ENCODE measurements at regions not wholly inside any gene's neighbourhood (a gene's known extent, or its start where the extent isn't known, plus 50 kb on each side); places are given as distances from the start of the nearest gene placed in this dataset.

DNA sequence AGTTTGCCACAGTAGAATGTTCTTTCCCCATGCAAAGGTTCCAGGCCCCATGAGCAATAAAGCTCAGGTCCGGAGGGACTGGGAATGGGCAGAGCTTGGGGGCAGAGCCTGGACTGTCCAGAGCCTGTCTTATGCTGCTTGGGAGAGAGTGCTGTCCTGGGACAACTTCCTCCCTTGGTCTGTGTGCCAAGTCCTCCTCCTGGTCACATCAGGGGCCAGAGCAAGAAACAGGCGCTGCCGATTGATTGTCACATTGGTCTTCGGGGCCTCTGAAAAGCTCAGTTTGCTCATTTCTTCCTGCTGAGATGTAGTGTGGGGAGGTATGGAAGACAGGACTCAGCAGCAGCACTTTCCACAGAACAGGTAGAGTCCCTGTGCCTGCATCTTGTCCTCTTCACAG, 54.0 kb upstream of the FCN1 start (continued):
- TF ChIP-seq ZNF510 (tag by site-specific recombination; IDR thresholded peaks at IDR 0.05; ENCODE audit: insufficient replicate concordance) (no peak), ZNF48 (tag by site-specific recombination; IDR thresholded peaks at IDR 0.05) (no peak), PRDM1 (tag by site-specific recombination; IDR thresholded peaks at IDR 0.05) (no peak), ZEB2 (tag by site-specific recombination; IDR thresholded peaks at IDR 0.05) (no peak), ZNF843 (tag by site-specific recombination; IDR thresholded peaks at IDR 0.05) (no peak), ZNF664 (tag by site-specific recombination; IDR thresholded peaks at IDR 0.05) (no peak), ZNF791 (tag by site-specific recombination; IDR thresholded peaks at IDR 0.05) (no peak)
- TF ChIP-seq, protein P1, sequence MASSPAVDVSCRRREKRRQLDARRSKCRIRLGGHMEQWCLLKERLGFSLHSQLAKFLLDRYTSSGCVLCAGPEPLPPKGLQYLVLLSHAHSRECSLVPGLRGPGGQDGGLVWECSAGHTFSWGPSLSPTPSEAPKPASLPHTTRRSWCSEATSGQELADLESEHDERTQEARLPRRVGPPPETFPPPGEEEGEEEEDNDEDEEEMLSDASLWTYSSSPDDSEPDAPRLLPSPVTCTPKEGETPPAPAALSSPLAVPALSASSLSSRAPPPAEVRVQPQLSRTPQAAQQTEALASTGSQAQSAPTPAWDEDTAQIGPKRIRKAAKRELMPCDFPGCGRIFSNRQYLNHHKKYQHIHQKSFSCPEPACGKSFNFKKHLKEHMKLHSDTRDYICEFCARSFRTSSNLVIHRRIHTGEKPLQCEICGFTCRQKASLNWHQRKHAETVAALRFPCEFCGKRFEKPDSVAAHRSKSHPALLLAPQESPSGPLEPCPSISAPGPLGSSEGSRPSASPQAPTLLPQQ (tag by site-specific recombination; IDR thresholded peaks at IDR 0.05), result no peak
- TF ChIP-seq, protein P2, sequence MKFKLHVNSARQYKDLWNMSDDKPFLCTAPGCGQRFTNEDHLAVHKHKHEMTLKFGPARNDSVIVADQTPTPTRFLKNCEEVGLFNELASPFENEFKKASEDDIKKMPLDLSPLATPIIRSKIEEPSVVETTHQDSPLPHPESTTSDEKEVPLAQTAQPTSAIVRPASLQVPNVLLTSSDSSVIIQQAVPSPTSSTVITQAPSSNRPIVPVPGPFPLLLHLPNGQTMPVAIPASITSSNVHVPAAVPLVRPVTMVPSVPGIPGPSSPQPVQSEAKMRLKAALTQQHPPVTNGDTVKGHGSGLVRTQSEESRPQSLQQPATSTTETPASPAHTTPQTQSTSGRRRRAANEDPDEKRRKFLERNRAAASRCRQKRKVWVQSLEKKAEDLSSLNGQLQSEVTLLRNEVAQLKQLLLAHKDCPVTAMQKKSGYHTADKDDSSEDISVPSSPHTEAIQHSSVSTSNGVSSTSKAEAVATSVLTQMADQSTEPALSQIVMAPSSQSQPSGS (tag by site-specific recombination; IDR thresholded peaks at IDR 0.05; ENCODE audit: low read depth), result no peak

DNA sequence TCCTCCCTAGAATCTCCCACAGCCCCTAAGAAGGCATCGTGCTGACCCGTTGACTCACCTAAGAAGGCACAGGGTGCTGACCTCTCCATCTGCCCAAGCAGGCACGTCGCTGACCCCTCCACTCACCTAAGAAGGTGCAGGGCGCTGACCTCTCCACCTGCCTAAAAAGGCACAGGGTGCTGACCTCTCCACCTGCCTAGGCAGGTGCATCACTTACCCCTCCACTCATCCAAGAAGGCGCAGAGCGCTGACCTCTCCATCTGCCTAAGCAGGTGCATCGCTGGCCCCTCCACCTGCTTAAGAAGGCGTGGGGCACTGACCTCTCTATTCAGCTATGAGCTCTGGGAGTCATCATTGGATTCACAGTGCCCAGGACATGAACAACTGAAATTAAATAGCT, 54.4 kb upstream of the FCN1 start:
- Histone ChIP-seq H3K4me3 (ENCODE audit: low read depth, low read length) (no peak overlapping the region), H3K9me3 (ENCODE audit: control insufficient read depth, insufficient read depth, low read depth, low read length) (no peaks in the 10 kb centered on the region), H3K4me1 (ENCODE audit: control insufficient read depth, insufficient read depth, low read length) (no peaks in the 10 kb centered on the region), H3K27ac (ENCODE audit: extremely low read depth, low read depth, low read length) (no peak overlapping the region), H3K36me3 (ENCODE audit: control insufficient read depth in 2 of 2, insufficient read depth in 1 of 2, low read length in 2 of 2) (no peaks in the 10 kb centered on the region)
- CTCF ChIA-PET, result interaction anchor here (0.5 to 1.0 kb wide), 3 partner anchors 42 to 183 kb away, joined by 3 to 4 read pairs (median 3); no protein-coding TSS in a partner anchor
- POLR2A ChIA-PET, result no interaction called here
- TF ChIP-seq ZNF561 (tag by site-specific recombination; IDR thresholded peaks at IDR 0.05; ENCODE audit: borderline replicate concordance) (no peak), ZNF621 (tag by site-specific recombination; IDR thresholded peaks at IDR 0.05) (no peak), ZNF529 (tag by site-specific recombination; IDR thresholded peaks at IDR 0.05; ENCODE audit: insufficient replicate concordance) (no peak), GLI2 (tag by site-specific recombination; IDR thresholded peaks at IDR 0.05; ENCODE audit: borderline replicate concordance, low read depth) (no peak), ZNF302 (tag by site-specific recombination; IDR thresholded peaks at IDR 0.05; ENCODE audit: low read depth) (no peak), ZNF19 (tag by site-specific recombination; IDR thresholded peaks at IDR 0.05; ENCODE audit: low read depth) (no peak), ZNF830 (tag by site-specific recombination; IDR thresholded peaks at IDR 0.05; ENCODE audit: low read depth) (no peak), ZNF175 (tag by site-specific recombination; IDR thresholded peaks at IDR 0.05) (no peak), ZBTB17 (tag by site-specific recombination; IDR thresholded peaks at IDR 0.05) (no peak), SCRT2 (tag by site-specific recombination; IDR thresholded peaks at IDR 0.05) (no peak)
- TF ChIP-seq, protein P3, sequence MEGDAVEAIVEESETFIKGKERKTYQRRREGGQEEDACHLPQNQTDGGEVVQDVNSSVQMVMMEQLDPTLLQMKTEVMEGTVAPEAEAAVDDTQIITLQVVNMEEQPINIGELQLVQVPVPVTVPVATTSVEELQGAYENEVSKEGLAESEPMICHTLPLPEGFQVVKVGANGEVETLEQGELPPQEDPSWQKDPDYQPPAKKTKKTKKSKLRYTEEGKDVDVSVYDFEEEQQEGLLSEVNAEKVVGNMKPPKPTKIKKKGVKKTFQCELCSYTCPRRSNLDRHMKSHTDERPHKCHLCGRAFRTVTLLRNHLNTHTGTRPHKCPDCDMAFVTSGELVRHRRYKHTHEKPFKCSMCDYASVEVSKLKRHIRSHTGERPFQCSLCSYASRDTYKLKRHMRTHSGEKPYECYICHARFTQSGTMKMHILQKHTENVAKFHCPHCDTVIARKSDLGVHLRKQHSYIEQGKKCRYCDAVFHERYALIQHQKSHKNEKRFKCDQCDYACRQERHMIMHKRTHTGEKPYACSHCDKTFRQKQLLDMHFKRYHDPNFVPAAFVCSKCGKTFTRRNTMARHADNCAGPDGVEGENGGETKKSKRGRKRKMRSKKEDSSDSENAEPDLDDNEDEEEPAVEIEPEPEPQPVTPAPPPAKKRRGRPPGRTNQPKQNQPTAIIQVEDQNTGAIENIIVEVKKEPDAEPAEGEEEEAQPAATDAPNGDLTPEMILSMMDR (tag by site-specific recombination; IDR thresholded peaks at IDR 0.05), result no peak
- TF ChIP-seq, protein P4, sequence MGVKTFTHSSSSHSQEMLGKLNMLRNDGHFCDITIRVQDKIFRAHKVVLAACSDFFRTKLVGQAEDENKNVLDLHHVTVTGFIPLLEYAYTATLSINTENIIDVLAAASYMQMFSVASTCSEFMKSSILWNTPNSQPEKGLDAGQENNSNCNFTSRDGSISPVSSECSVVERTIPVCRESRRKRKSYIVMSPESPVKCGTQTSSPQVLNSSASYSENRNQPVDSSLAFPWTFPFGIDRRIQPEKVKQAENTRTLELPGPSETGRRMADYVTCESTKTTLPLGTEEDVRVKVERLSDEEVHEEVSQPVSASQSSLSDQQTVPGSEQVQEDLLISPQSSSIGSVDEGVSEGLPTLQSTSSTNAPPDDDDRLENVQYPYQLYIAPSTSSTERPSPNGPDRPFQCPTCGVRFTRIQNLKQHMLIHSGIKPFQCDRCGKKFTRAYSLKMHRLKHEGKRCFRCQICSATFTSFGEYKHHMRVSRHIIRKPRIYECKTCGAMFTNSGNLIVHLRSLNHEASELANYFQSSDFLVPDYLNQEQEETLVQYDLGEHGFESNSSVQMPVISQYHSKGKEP (tag by site-specific recombination; IDR thresholded peaks at IDR 0.05), result no peak
- TF ChIP-seq, protein P5, sequence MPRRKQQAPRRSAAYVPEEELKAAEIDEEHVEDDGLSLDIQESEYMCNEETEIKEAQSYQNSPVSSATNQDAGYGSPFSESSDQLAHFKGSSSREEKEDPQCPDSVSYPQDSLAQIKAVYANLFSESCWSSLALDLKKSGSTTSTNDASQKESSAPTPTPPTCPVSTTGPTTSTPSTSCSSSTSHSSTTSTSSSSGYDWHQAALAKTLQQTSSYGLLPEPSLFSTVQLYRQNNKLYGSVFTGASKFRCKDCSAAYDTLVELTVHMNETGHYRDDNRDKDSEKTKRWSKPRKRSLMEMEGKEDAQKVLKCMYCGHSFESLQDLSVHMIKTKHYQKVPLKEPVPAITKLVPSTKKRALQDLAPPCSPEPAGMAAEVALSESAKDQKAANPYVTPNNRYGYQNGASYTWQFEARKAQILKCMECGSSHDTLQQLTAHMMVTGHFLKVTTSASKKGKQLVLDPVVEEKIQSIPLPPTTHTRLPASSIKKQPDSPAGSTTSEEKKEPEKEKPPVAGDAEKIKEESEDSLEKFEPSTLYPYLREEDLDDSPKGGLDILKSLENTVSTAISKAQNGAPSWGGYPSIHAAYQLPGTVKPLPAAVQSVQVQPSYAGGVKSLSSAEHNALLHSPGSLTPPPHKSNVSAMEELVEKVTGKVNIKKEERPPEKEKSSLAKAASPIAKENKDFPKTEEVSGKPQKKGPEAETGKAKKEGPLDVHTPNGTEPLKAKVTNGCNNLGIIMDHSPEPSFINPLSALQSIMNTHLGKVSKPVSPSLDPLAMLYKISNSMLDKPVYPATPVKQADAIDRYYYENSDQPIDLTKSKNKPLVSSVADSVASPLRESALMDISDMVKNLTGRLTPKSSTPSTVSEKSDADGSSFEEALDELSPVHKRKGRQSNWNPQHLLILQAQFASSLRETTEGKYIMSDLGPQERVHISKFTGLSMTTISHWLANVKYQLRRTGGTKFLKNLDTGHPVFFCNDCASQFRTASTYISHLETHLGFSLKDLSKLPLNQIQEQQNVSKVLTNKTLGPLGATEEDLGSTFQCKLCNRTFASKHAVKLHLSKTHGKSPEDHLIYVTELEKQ (tag by site-specific recombination; IDR thresholded peaks at IDR 0.05; ENCODE audit: borderline replicate concordance), result no peak
- TF ChIP-seq, protein P6, sequence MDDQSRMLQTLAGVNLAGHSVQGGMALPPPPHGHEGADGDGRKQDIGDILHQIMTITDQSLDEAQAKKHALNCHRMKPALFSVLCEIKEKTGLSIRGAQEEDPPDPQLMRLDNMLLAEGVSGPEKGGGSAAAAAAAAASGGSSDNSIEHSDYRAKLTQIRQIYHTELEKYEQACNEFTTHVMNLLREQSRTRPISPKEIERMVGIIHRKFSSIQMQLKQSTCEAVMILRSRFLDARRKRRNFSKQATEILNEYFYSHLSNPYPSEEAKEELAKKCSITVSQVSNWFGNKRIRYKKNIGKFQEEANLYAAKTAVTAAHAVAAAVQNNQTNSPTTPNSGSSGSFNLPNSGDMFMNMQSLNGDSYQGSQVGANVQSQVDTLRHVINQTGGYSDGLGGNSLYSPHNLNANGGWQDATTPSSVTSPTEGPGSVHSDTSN (CRISPR knock-in tag; IDR thresholded peaks at IDR 0.05), result no peak

Data from HEK293 (cell line).